DMS153 treated with DMSO at 0.1 percent for 48 hours (cell line): ENCODE measurements at regions not wholly inside any gene's neighbourhood (a gene's known extent, or its start where the extent isn't known, plus 50 kb on each side); places are given as distances from the start of the nearest gene placed in this dataset.

Experiments used
- DNase-seq: peaks from one replicate; lab custom pipeline; 2025; ENCODE audit not compliant: unreplicated experiment; lab: John Stamatoyannopoulos, UW

DNA sequence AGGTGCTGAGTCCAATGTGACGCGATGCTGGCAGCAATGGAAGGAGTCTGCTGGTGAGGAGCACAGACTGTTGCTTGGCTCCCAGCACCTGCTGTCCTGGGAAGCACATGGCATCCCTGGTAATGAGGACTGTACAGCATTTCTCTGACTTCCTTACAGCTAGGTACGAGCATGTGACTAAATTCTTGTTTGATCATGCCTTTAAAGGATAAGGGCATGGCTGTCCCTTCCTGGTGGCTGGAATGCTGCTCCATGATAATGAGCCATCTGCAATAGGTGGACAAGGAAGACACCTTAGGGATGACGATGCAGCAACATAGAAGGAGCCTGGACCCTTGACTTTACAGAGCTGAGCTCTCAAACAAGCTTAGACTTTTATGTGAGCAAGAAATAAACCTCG lies 278.0 kb upstream of the SPRED2 start:
- no peak for DNase-seq

DNA sequence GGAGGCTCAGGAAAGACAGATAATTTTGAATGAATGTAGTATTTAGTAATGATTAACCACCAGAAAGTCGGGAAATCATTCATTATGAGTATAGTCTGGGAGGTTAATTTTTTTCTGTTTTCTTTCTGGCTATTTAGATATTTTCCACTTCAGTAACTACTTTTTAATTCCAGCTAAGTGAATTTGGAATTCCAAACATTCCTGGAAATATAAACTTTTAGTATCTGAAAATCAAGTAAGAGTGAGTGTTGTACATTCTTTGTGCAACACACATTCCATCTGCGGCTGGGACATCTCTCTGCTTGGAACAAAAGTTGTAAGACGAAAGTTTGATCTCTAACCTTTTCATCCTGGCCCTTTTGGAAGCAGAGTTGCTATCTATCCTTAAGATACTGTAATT lies 275.7 kb upstream of the SPRED2 start:
- DNase-seq: no peak

DNA sequence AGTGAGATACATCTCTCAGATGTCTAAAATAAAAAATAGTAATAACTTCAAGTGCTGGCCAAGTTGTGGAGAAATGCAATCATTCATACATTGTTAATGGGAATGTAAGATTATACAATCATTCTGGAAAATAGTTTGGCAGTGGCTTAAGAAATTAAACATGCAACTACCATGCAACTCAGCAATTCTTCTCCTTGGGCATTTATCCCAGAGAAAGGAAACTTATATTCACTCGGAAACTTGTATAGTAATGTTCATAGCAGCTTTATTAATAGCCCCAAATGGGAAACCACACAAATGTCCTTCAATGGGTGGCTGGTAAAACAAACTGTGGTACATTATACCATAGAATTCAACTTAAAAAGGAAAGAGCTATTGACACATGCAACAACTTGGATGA lies 274.0 kb upstream of the SPRED2 start:
- DNase-seq: no peak

GRCh38 chr2:65701191-65701590 lies 268.8 kb upstream of the SPRED2 start:
- no peak for DNase-seq

GRCh38 chr2:65700720-65701119 lies 268.3 kb upstream of the SPRED2 start:
- DNase-seq: no peak

- DNase-seq: no peak
Measured at GRCh38 chr2:65700004-65700651, 267.7 kb upstream of the SPRED2 start.

DNA sequence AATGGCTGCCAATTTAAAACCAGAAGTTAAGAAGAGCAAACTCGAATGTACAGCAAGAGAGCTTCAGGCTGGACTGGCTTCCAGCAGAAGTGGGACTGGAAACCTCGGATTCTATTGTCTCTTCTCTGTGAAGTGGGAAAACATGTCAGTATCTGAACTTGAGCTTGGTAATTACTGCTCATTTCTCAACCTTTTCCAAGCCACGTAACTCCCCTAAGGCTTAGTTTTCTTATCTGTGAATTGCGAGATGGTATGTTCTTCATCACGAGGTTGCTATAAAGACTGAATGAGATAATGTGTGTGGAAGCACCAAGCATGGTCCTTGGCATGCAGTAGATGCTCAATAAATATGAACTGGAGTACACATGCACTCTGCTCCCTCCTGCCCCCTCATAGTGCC lies 259.4 kb upstream of the SPRED2 start:
- no peak for DNase-seq

DNA sequence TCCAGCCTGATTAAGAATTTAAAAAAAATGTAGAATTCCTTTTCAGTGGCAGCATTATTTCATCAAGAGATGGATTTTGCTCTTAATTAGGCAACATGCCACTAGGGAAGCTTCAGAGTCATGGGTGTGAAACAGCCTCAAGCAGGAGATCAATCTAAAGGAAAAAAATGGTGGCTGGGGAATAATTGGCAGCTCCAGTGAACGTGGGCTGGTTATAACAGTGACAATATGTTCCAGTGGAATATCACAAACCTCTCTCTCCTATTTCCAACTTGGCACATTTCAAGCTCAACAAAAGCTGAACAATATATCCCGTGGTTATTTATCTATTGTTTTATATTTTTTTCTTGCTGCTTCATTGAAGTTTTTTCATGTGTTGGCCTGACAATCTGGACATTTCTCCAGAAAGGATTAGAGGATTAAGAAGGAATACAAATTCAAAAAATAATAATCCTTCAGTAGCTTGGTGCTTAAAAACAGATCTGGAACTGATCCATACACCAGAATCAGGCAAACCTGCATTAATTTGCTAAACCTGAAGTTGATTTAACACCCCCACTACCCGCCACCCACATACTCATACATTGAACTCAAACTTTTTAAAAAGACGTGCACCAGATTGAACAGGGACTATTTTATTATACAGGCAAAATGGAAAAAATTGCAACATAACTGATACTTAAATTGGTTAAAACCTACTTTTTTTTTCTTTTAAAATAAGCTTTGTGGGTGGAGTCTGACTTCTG lies 255.9 kb upstream of the SPRED2 start:
- no peak for DNase-seq

DNA sequence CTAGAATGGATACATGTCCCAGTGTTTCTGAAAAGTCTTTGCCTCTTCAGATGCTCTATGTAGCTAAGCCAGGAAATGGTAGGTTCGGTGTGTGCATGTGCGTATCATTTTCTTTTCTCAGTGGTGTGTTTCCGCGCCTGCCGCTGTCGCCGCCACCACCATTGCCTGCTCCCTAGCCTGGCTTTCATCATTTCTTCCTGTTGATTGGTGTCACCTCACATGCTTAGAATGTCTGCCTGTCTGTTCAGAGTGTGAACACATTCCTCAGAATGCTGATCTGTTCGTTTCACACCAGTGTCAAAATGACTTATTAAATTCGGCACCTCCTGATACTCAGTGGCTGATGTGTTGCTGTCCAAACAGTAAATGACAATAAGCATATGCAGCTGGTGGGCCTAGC lies 255.2 kb upstream of the SPRED2 start:
- no peak for DNase-seq

GRCh38 chr2:65686928-65687521 lies 254.6 kb upstream of the SPRED2 start:
- DNase-seq: no peak

DNA sequence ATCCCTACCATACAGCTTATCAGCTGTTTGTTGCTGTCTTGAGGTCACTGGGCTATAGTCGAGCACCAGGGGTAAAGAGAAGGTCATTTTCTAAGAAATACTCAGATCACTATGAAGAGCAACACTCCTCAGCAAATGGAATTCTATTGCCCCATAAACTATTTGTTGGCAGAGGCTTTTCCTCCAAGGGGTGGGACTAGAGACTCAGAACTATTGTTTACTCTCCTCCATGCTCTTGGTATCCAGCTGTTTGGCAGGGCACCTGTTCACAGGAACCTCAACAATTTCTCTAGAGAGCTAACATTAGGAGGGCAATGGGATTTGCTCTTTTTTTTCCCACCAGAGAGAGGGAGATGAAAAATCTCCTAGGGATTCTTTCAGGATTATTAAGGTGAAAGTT lies 249.1 kb upstream of the SPRED2 start:
- no peak for DNase-seq

DNA sequence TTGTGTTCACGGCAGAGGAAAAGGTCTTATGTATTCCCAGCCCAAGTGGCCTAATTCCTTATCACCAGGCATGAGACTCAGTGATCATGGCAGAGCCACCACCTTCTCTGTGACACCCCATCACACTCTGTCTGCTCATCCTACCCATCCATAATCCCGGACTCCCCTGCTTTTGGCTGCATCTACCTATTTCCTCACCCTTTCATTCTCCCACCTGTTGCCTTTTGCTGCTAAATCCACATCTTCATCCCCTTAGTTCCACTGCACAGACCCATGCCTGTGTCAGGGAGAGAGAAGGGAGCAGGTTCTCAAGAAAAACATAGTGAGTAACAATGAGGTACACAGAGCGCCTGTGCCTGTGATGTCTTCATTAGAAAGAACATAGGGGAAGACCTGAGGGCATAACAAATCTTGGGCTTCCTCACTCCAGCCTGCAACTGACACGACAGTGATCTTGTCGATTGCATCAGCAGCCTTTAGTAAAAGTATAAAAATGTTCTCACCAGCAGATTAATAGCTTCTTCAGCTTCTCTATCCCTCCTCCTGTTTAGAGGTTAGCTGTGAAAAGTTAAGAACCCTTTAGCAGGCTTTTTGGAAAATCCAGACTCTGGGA lies 246.5 kb upstream of the SPRED2 start:
- no peak for DNase-seq

DNA sequence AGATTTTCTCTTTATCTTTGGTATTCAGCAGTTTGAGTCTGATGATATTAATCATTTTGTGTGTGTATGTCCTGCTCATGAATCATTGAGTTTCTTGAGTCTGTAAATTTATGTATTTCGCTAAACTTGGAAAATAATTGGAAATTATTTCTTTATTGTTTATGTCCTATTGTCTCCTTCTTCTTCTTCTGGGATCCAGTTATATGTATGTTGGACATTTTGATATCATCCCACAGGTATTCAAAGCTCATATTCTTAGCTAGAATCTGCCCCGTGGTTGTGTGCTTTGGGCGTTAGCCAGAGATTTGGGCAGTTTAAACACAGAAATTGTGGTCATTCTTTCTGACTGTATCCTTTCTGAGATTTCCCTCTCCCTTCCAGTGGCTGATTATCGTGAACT lies 243.0 kb upstream of the SPRED2 start:
- no peak for DNase-seq

GRCh38 chr2:65671670-65672242 lies 239.4 kb upstream of the SPRED2 start:
- no peak for DNase-seq

DNA sequence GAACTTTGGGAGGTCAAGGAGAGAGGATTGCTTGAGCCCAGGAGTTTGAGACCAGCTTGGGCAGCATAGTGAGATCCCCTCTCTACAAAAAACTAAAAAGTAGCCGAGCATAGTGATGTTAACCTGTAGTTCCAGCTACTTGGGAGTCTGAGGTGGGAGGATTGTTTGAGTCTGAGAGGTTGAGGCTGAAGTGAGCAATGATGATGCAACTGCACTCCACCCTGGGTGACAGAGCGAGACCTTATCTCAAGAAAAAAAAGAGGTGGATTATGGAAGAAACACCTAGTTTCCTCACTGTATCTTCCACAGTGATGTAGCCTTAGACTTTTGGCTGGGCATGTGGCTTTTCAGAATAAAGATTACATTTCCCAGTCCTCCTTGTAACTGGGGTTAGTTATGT lies 237.2 kb upstream of the SPRED2 start:
- no peak for DNase-seq

GRCh38 chr2:65668744-65669143 lies 236.3 kb upstream of the SPRED2 start:
- DNase-seq: no peak

DNA sequence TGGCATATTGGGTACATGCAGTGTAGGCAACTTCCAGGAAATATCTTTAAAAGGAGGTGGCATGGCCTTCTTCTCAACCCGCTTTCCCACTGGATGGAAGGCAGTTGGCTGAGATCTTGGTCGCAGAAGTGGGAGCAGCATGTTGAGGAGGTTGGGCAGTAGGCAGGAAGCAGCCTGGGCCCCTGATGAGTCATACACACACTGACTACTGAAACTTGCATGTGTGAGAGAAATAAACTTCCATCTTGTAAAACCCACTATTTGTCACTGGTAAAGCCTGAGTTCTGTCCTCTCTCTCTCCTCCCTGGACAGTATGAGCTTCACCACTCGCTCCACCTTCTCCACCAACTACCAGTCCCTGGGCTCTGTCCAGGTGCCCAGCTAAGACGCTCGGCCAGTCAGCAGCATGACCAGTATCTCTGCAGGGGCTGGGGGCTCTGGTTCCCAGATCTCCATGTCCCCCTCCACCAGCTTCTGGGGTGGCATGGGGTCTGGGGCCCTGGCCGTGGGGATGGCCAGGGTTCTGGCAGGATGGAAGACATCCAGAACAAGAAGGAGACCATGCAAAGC lies 233.8 kb upstream of the SPRED2 start:
- no peak for DNase-seq

DNA sequence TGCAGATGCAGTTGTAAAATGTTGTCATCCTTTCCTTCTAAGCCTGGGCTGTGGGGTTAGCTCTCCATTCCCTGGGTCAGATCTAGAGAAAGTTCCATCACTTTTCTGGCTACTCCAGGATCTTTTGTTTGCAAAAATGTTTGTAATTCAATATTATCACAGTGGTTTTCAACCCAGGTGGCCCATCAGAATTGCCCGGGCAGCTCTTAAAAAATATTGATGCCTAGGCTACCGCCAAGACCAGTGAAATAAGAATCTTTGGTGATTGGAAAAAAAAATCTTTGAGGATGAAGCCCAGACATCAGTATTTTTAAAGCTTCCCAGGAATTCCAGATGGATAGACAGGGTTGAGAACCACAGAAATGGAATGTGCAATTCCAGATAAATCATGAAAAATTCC lies 232.5 kb upstream of the SPRED2 start:
- DNase-seq: no peak

GRCh38 chr2:65663831-65664407 lies 231.5 kb upstream of the SPRED2 start:
- no peak for DNase-seq

- DNase-seq: no peak
Measured at GRCh38 chr2:65662654-65663432, 230.4 kb upstream of the SPRED2 start.
